OCI-LY7 (cell line): ENCODE measurements at regions not wholly inside any gene's neighbourhood (a gene's known extent, or its start where the extent isn't known, plus 50 kb on each side); places are given as distances from the start of the nearest gene placed in this dataset.

Experiments
- BruUV-seq: library from RNA; stranded (reverse); fragments of 400-500 nt; replicated peaks from 2 replicates; lab custom pipeline; 2021; lab: Mats Ljungman, UMichigan
- CTCF ChIA-PET: fragments of 300-600 bp; sonication (Branson Sonifier 250); formaldehyde crosslinking; loops from one replicate; lab custom pipeline; 2022; ENCODE audit warnings: antibody characterized with exemption; ENCODE audit not compliant: unreplicated experiment; lab: Charles Lee
- POLR2A ChIA-PET: fragments of 300-600 bp; sonication (Branson Sonifier 250); formaldehyde crosslinking; loops from one replicate; lab custom pipeline; 2022; ENCODE audit warnings: antibody characterized with exemption; lab: Charles Lee
- DNase-seq: peaks from one replicate; pipeline ENCODE4 v3.0.0-alpha.2; 2015; ENCODE audit warnings: low spot score
- H2AFZ ChIP-seq: fragments of 200-600 bp; sonication (generic), shearing (Covaris generic); 2 replicates; pipeline ENCODE4 v1.6.1; 2014; ENCODE audit warnings: mild to moderate bottlenecking, antibody characterized with exemption, low read length, moderate library complexity
- H3K27ac ChIP-seq: fragments of 200-600 bp; sonication (generic); 2 replicates; pipeline ENCODE4 v1.5.1; 2014; ENCODE audit warnings: mixed run types, low read depth, mild to moderate bottlenecking, moderate library complexity, low read length, inconsistent platforms; ENCODE audit not compliant: poor library complexity, severe bottlenecking
- H3K36me3 ChIP-seq: fragments of 200-600 bp; sonication (generic); 2 replicates; pipeline ENCODE4 v1.6.1; 2014; ENCODE audit warnings: mild to moderate bottlenecking, antibody characterized with exemption, low read length, moderate library complexity, mixed read lengths; ENCODE audit not compliant: insufficient read depth
- H3K4me1 ChIP-seq: fragments of 200-600 bp; sonication (generic); 2 replicates; pipeline ENCODE4 v1.5.1; 2014; ENCODE audit warnings: mild to moderate bottlenecking, low read length; ENCODE audit not compliant: insufficient read depth, poor library complexity, severe bottlenecking
- H3K4me2 ChIP-seq: fragments of 200-600 bp; sonication (generic); 2 replicates; pipeline ENCODE4 v1.6.1; 2014; ENCODE audit warnings: mild to moderate bottlenecking, low read length
- H3K4me3 ChIP-seq: fragments of 200-600 bp; sonication (generic); 2 replicates; pipeline ENCODE4 v1.5.1; 2014; ENCODE audit warnings: mild to moderate bottlenecking, low read depth, low read length; ENCODE audit not compliant: poor library complexity, severe bottlenecking
- H3K79me2 ChIP-seq: fragments of 200-600 bp; sonication (generic); 2 replicates; pipeline ENCODE4 v1.6.1; 2016; ENCODE audit warnings: low read depth, mild to moderate bottlenecking, low read length, moderate library complexity, mixed read lengths; ENCODE audit not compliant: insufficient read depth
- H3K9me2 ChIP-seq: fragments of 200-600 bp; sonication (generic); 2 replicates; pipeline ENCODE4 v1.6.1; 2016; ENCODE audit warnings: mild to moderate bottlenecking, low read length, mixed read lengths; ENCODE audit not compliant: insufficient read depth
- H3K9me3 ChIP-seq: fragments of 200-600 bp; sonication (generic); 2 replicates; pipeline ENCODE4 v1.6.1; 2014; ENCODE audit warnings: mild to moderate bottlenecking, mixed run types, low read length, mixed read lengths
- H4K20me1 ChIP-seq: fragments of 200-600 bp; sonication (generic); 2 replicates; pipeline ENCODE4 v1.6.1; 2014; ENCODE audit warnings: mild to moderate bottlenecking, antibody characterized with exemption, low read length, moderate library complexity, mixed read lengths; ENCODE audit not compliant: insufficient read depth
- CTCF ChIP-seq: fragments of 200-600 bp; sonication (generic); conservative IDR thresholded peaks from 2 replicates; pipeline ENCODE4 v1.5.1; 2014; ENCODE audit warnings: mild to moderate bottlenecking, antibody characterized with exemption, low read length, moderate library complexity, mixed read lengths
- EZH2phosphoT487 ChIP-seq: fragments of 200-600 bp; sonication (generic); IDR thresholded peaks from 2 replicates; pipeline ENCODE4 v1.6.1; 2018; ENCODE audit warnings: low read depth, borderline replicate concordance, mild to moderate bottlenecking, mixed run types, antibody characterized with exemption, low read length, moderate library complexity, mixed read lengths
- intact Hi-C: fragments of 100-400 bp; cut with micrococcal nuclease; formaldehyde crosslinking; loops from one replicate; pipeline ENCODE4 v1.10.0; 2022; ENCODE audit not compliant: unreplicated experiment

- H3K36me3 ChIP-seq = no peaks in the 10 kb centered on the region
- intact Hi-C loops = no loop called here
- no peak overlapping the region for H3K27ac ChIP-seq
- ChIA-PET CTCF (no interaction called here), POLR2A (no interaction called here)
- H3K4me3 ChIP-seq = no peak overlapping the region
- H3K9me2 ChIP-seq = no peaks in the 10 kb centered on the region
- no peaks in the 10 kb centered on the region for H3K4me1 ChIP-seq
- no peaks in the 10 kb centered on the region for H3K9me3 ChIP-seq
- no TSS peak for BruUV-seq
- TF ChIP-seq EZH2phosphoT487 = no peak
- no peak for TF ChIP-seq CTCF
- H4K20me1 ChIP-seq = no peaks in the 10 kb centered on the region
- H3K79me2 ChIP-seq = no peaks in the 10 kb centered on the region
- no peak overlapping the region for H2AFZ ChIP-seq
- DNase-seq = no peak
- H3K4me2 ChIP-seq = no peak overlapping the region
Observed at GRCh38 chr11:29244355-29244754, 772.5 kb downstream of the KCNA4 start.

- H3K4me3 ChIP-seq = no peak overlapping the region
- H2AFZ ChIP-seq = no peak overlapping the region
- H3K4me1 ChIP-seq = no peaks in the 10 kb centered on the region
- H3K79me2 ChIP-seq = no peaks in the 10 kb centered on the region
- intact Hi-C loops = no loop called here
- no peaks in the 10 kb centered on the region for H3K9me2 ChIP-seq
- H3K36me3 ChIP-seq = no peaks in the 10 kb centered on the region
- H3K9me3 ChIP-seq = no peaks in the 10 kb centered on the region
- no peak overlapping the region for H3K4me2 ChIP-seq
- TF ChIP-seq EZH2phosphoT487 (no peak), CTCF (no peak)
- H4K20me1 ChIP-seq = no peaks in the 10 kb centered on the region
- no peak for DNase-seq
- no TSS peak for BruUV-seq
- H3K27ac ChIP-seq = no peak overlapping the region
- ChIA-PET POLR2A (interaction anchor here (0.6 kb wide), 1 partner anchor 515 kb away, joined by 3 read pairs; no protein-coding TSS in a partner anchor), CTCF (no interaction called here)
Observed at GRCh38 chr11:29243616-29244015, 773.2 kb downstream of the KCNA4 start.

GRCh38 chr11:29231991-29232390, 784.8 kb downstream of the KCNA4 start:
- no TSS peak for BruUV-seq
- H3K9me3 ChIP-seq = no peaks in the 10 kb centered on the region
- no peak for TF ChIP-seq EZH2phosphoT487
- no peaks in the 10 kb centered on the region for H3K36me3 ChIP-seq
- ChIA-PET CTCF (no interaction called here), POLR2A (no interaction called here)
- H3K4me3 ChIP-seq = no peak overlapping the region
- H3K27ac ChIP-seq = no peak overlapping the region
- no peak overlapping the region for H3K4me2 ChIP-seq
- intact Hi-C loops = no loop called here
- no peaks in the 10 kb centered on the region for H3K79me2 ChIP-seq
- no peaks in the 10 kb centered on the region for H4K20me1 ChIP-seq
- H3K4me1 ChIP-seq = no peaks in the 10 kb centered on the region
- no peak for DNase-seq
- no peak overlapping the region for H2AFZ ChIP-seq
- no peaks in the 10 kb centered on the region for H3K9me2 ChIP-seq
